ENCODE measurements at regions not wholly inside any gene's neighbourhood (a gene's known extent, or its start where the extent isn't known, plus 50 kb on each side); places are given as distances from the start of the nearest gene placed in this dataset.

- intact Hi-C loops (cut with DNase I), result no loop called here
- Histone ChIP-seq H3K4me3 (no peak overlapping the region), H3K27ac (replicated peaks in 1 of 4) (no peak overlapping the region), H3K27me3 (no peaks in the 10 kb centered on the region), H3K4me1 (no peaks in the 10 kb centered on the region), H3K9me3 (no peaks in the 10 kb centered on the region), H3K36me3 (no peaks in the 10 kb centered on the region)
- no peak for DNase-seq (ENCODE audit: extremely low spot score)
- WGBS, result 60% methylated on average over 1 of the region's 1 CpG
- TF ChIP-seq EP300 (IDR thresholded peaks at IDR 0.05) (no peak), POLR2A (IDR thresholded peaks at IDR 0.05; ENCODE audit: low read depth) (no peak)
Observed at GRCh38 chr16:76959166-76959565, 231.8 kb upstream of the MON1B start.

DNA sequence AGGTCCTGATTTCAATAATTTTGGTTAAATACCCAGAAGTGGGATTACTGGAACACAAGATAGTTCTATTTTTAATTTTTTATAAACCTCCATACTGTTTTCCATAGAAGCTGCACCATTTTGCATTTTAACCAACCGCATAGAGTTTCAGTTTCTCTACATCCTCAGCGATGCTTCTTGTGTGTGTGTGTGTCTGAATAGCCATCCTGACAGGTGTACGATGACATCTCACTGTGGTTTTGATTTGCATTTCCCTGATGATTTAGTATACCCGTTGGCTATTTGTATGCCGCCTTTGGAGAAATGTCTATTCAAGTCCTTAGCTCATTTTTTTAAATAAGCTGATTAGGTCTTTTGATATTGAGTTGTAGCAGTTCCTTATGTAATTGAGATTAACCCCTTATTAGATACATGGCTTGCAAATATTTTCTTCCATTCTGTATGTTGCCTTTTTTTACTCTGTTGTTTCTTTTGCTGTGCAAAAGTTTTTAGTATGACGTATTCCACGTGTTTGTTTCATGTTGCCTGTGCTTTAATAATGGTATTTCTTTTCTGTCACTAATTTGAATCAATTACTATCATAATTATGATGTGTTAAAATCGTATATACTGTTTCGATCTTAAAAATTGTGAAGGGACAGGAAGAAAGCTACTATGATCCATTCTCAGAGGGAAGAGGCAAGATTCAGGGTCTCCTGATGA lies 227.2 kb upstream of the MON1B start:
- no peaks in the 10 kb centered on the region for H3K27me3 ChIP-seq
- no peaks in the 10 kb centered on the region for H3K36me3 ChIP-seq
- no peaks in the 10 kb centered on the region for H3K4me1 ChIP-seq
- 86% methylated on average over 9 of the region's 9 CpGs for WGBS
- no peak overlapping the region for H3K27ac ChIP-seq (replicated peaks in 1 of 4)
- no peak for TF ChIP-seq EP300 (IDR thresholded peaks at IDR 0.05)
- no peak for TF ChIP-seq CTCF (IDR thresholded peaks at IDR 0.05)
- TF ChIP-seq POLR2AphosphoS5 (IDR thresholded peaks at IDR 0.05), result no peak
- no peak for TF ChIP-seq POLR2A (IDR thresholded peaks at IDR 0.05; ENCODE audit: low read depth)
- H3K9me3 ChIP-seq, result no peaks in the 10 kb centered on the region
- intact Hi-C loops (cut with DNase I), result no loop called here
- no peak for DNase-seq (ENCODE audit: extremely low spot score)
- H3K4me3 ChIP-seq, result no peak overlapping the region

- no peaks in the 10 kb centered on the region for H3K36me3 ChIP-seq
- no peaks in the 10 kb centered on the region for H3K27me3 ChIP-seq
- 87% methylated on average over 2 of the region's 2 CpGs for WGBS
- H3K9me3 ChIP-seq, result no peaks in the 10 kb centered on the region
- no peak overlapping the region for H3K27ac ChIP-seq (replicated peaks in 1 of 4)
- TF ChIP-seq POLR2AphosphoS5 (IDR thresholded peaks at IDR 0.05), result no peak
- no peak for TF ChIP-seq CTCF (IDR thresholded peaks at IDR 0.05)
- TF ChIP-seq EP300 (IDR thresholded peaks at IDR 0.05), result no peak
- no peak for TF ChIP-seq POLR2A (IDR thresholded peaks at IDR 0.05; ENCODE audit: low read depth)
- no peaks in the 10 kb centered on the region for H3K4me1 ChIP-seq
- DNase-seq (ENCODE audit: extremely low spot score), result no peak
- intact Hi-C loops (cut with DNase I), result no loop called here
- H3K4me3 ChIP-seq, result no peak overlapping the region
Observed at GRCh38 chr16:76964464-76965154, 226.4 kb upstream of the MON1B start.

DNA sequence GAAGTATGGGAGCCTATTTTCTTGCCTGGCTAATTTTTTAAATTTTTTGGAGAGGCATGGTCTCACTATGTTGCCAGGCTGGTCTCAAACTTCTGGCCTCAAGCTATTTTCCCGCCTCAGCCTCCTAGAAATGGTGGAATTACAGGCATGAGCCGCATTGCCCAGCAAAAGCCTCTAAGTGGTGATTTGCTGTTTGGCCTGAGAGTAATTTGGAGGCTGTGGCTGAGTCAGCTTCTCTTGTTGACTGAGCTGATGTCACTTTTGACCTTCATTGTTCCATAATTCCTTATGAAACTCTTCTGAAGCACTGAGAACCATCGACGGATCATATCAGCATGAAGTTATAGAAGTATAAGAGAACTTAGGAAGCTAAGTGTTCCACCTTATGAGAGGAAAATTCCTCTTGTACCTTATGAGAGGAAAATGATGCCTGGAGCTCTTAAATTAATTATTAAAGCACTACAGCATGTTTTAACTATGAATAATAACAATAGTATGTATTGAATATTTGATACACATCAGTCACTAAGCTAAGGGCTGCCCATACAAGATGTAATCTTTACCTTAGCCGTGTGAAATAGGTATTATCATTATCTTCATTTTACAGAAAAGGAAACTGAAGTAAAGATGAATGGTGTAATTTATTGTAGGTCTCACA lies 220.8 kb upstream of the MON1B start:
- no peaks in the 10 kb centered on the region for H3K9me3 ChIP-seq
- H3K27me3 ChIP-seq, result no peaks in the 10 kb centered on the region
- TF ChIP-seq POLR2AphosphoS5 (IDR thresholded peaks at IDR 0.05) (no peak), CTCF (IDR thresholded peaks at IDR 0.05) (no peak), EP300 (IDR thresholded peaks at IDR 0.05) (no peak)
- WGBS, result 92% methylated on average over 5 of the region's 5 CpGs
- no peak overlapping the region for H3K4me3 ChIP-seq
- H3K27ac ChIP-seq (replicated peaks in 1 of 4), result no peak overlapping the region
- H3K4me1 ChIP-seq, result no peaks in the 10 kb centered on the region
- no peak for DNase-seq (ENCODE audit: extremely low spot score)
- intact Hi-C loops (cut with DNase I), result no loop called here
- no peaks in the 10 kb centered on the region for H3K36me3 ChIP-seq

GRCh38 chr16:76970745-76971099 lies 220.3 kb upstream of the MON1B start:
- Histone ChIP-seq H3K27me3 (no peaks in the 10 kb centered on the region), H3K27ac (replicated peaks in 1 of 4) (no peak overlapping the region), H3K9me3 (no peaks in the 10 kb centered on the region), H3K36me3 (no peaks in the 10 kb centered on the region), H3K4me1 (no peaks in the 10 kb centered on the region), H3K4me3 (no peak overlapping the region)
- WGBS, result 71% methylated on average over 1 of the region's 1 CpG
- no peak for DNase-seq (ENCODE audit: extremely low spot score)
- intact Hi-C loops (cut with DNase I), result no loop called here
- TF ChIP-seq POLR2A (IDR thresholded peaks at IDR 0.05; ENCODE audit: low read depth) (no peak), EP300 (IDR thresholded peaks at IDR 0.05) (no peak), CTCF (IDR thresholded peaks at IDR 0.05) (no peak), POLR2AphosphoS5 (IDR thresholded peaks at IDR 0.05) (no peak)
